GM10266 (cell line): ENCODE measurements at regions not wholly inside any gene's neighbourhood (a gene's known extent, or its start where the extent isn't known, plus 50 kb on each side); places are given as distances from the start of the nearest gene placed in this dataset.

Experiments used
- DNase-seq: peaks from one replicate; pipeline ENCODE4 v3.0.0; 2012; ENCODE audit errors: extremely low spot score
- CTCF ChIP-seq: IDR thresholded peaks from 2 replicates; pipeline ENCODE4 v1.5.1; 2012; ENCODE audit warnings: mild to moderate bottlenecking, low read depth; ENCODE audit not compliant: control insufficient read depth, insufficient read depth; ENCODE audit errors: missing control alignments

DNA sequence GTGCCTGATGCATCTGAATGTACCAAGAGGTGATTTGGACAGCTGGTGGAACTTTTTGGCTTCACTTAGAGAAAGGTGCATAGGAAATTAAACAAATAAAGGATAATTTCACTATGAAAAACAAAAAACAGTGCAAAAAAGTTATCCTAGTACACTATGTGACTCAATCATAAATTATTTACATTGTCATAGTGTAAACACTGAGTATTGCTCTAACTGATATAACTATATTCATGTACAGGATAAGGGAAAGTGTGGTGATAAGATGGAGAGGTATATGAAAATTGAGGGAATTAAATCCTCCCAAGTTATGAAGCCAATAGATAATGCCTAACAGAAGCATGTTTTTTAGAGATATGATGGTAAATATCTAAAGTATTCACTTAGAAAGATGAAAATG is 50.2 kb upstream of the CPNE4 start:
- no peak for DNase-seq
- no peak for TF ChIP-seq CTCF

GRCh38 chr3:132087356-132087755 is 52.5 kb upstream of the CPNE4 start:
- DNase-seq, result no peak
- no peak for TF ChIP-seq CTCF

DNA sequence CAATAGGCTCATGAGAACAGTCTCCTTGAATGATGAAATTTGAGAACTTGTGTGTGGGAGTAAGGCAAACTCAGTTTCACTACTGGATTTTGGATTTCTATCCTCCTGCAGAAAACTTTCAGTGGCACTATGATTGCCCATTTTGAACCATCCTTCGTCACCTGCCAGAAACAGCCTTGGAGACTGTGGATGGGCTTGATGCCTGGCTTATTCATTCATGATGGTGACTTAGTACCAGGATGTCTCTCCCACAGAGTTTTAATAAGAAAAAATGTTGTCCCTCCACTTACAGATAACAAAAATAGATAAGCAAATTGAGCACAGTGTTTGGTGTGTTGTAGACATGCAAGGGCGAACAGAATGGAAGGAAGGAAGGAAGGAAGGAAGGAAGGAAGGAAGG is 53.5 kb upstream of the CPNE4 start:
- no peak for TF ChIP-seq CTCF
- no peak for DNase-seq

DNA sequence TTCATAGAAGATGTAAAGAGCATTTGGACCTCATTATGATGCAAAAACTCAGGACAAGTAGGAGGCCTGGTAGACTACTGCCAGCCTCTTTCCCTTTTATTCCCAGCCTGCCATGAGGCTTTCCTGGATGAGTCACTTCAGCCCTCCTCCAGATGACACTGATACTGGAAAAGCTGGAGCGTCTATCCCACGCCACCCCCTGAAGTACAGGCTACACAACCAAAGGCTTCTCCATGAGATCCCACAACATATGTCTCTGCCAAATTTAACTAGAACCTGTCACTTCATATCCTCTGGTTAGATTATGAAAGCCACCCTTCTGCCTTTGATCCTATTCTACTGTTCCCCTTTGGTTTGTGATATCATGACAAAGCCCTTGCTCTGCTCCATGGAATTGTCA is 56.1 kb upstream of the CPNE4 start:
- no peak for TF ChIP-seq CTCF
- DNase-seq, result no peak

GRCh38 chr3:132116601-132117000 is 81.8 kb upstream of the CPNE4 start:
- no peak for DNase-seq
- TF ChIP-seq CTCF, result no peak

DNA sequence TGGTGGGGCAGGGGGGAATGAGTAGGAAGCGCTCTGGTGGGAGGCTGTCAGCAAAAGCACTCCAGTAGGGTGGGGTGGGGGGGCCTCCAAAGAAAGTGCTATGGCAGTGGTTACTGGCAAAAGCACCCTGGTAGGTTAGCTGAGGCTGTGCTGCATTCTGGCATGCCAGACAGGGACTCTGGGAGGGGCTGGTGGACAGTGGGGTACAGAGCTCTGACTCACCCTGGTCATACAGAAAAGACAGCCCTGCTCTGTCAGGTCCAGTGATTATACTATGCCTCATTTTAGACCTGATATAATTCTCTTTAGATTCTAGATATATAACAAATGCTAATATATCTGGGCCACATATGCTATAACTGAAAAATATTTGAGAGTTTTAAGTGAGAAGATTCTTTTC is 82.8 kb upstream of the CPNE4 start:
- no peak for DNase-seq
- no peak for TF ChIP-seq CTCF

- TF ChIP-seq CTCF, result no peak
Measured at GRCh38 chr3:132119531-132119930, 84.7 kb upstream of the CPNE4 start.

More at GRCh38 chr3:132119531-132119930, 84.7 kb upstream of the CPNE4 start:
- no peak for DNase-seq
